ENCODE measurements at regions not wholly inside any gene's neighbourhood (a gene's known extent, or its start where the extent isn't known, plus 50 kb on each side); places are given as distances from the start of the nearest gene placed in this dataset.

DNA sequence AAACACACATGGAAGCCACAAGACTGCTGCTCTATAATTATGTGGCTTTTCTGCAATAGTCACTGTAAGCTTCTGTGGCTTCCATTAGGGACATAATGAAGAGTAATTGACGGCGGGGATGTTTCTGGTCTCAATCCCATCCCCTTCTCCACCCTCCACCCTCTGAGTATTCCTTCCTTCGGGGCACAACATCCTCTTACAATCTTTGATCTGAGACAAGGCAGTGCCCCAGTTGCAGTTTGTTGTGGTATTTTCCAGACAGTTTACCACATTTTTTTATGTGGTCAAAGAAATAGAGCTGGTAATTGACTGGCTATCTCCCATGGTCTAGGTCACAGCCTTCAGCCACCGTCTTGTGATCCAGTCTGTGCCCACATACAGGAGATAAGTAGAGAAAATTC is 277.7 kb downstream of the NR2F1-AS1 start:
- H3K9ac ChIP-seq (ENCODE audit: low read length): no peak overlapping the region
- no peak overlapping the region for H2AFZ ChIP-seq (ENCODE audit: low read depth, low read length)
- H3K79me2 ChIP-seq (replicated peaks; ENCODE audit: insufficient read depth, low read length): no peaks in the 10 kb centered on the region
- peaks cover 20% of the 10 kb centered on the region for H3K27me3 ChIP-seq (ENCODE audit: insufficient read depth, low read depth, low read length)
- H3K27ac ChIP-seq (ENCODE audit: low read length): no peak overlapping the region
- peaks cover 3% of the 10 kb centered on the region for H3F3A ChIP-seq (ENCODE audit: insufficient read depth, low read length, poor library complexity, severe bottlenecking)
- H4K20me1 ChIP-seq (ENCODE audit: insufficient read depth): no peaks in the 10 kb centered on the region
- no peaks in the 10 kb centered on the region for H3K9me3 ChIP-seq (ENCODE audit: low read length)
- H3K36me3 ChIP-seq (ENCODE audit: insufficient read depth, low read length): no peaks in the 10 kb centered on the region
- TF ChIP-seq, protein P1, sequence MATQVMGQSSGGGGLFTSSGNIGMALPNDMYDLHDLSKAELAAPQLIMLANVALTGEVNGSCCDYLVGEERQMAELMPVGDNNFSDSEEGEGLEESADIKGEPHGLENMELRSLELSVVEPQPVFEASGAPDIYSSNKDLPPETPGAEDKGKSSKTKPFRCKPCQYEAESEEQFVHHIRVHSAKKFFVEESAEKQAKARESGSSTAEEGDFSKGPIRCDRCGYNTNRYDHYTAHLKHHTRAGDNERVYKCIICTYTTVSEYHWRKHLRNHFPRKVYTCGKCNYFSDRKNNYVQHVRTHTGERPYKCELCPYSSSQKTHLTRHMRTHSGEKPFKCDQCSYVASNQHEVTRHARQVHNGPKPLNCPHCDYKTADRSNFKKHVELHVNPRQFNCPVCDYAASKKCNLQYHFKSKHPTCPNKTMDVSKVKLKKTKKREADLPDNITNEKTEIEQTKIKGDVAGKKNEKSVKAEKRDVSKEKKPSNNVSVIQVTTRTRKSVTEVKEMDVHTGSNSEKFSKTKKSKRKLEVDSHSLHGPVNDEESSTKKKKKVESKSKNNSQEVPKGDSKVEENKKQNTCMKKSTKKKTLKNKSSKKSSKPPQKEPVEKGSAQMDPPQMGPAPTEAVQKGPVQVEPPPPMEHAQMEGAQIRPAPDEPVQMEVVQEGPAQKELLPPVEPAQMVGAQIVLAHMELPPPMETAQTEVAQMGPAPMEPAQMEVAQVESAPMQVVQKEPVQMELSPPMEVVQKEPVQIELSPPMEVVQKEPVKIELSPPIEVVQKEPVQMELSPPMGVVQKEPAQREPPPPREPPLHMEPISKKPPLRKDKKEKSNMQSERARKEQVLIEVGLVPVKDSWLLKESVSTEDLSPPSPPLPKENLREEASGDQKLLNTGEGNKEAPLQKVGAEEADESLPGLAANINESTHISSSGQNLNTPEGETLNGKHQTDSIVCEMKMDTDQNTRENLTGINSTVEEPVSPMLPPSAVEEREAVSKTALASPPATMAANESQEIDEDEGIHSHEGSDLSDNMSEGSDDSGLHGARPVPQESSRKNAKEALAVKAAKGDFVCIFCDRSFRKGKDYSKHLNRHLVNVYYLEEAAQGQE (IDR thresholded peaks at IDR 0.05; ENCODE audit: borderline replicate concordance): no peak
- TF ChIP-seq EP300 (conservative IDR thresholded peaks at IDR 0.05; ENCODE audit: poor library complexity, severe bottlenecking) (no peak), RAD21 (conservative IDR thresholded peaks at IDR 0.05) (no peak), EZH2 (IDR thresholded peaks at IDR 0.05; ENCODE audit: borderline replicate concordance, insufficient read depth, low read length, poor library complexity, severe bottlenecking) (no peak), MXI1 (conservative IDR thresholded peaks at IDR 0.05; ENCODE audit: poor library complexity, severe bottlenecking) (no peak), POLR2AphosphoS5 (IDR thresholded peaks at IDR 0.05) (no peak), SMC3 (conservative IDR thresholded peaks at IDR 0.05; ENCODE audit: poor library complexity) (no peak), TAF1 (IDR thresholded peaks at IDR 0.05; ENCODE audit: low read depth) (no peak)
- TF ChIP-seq, protein P2, sequence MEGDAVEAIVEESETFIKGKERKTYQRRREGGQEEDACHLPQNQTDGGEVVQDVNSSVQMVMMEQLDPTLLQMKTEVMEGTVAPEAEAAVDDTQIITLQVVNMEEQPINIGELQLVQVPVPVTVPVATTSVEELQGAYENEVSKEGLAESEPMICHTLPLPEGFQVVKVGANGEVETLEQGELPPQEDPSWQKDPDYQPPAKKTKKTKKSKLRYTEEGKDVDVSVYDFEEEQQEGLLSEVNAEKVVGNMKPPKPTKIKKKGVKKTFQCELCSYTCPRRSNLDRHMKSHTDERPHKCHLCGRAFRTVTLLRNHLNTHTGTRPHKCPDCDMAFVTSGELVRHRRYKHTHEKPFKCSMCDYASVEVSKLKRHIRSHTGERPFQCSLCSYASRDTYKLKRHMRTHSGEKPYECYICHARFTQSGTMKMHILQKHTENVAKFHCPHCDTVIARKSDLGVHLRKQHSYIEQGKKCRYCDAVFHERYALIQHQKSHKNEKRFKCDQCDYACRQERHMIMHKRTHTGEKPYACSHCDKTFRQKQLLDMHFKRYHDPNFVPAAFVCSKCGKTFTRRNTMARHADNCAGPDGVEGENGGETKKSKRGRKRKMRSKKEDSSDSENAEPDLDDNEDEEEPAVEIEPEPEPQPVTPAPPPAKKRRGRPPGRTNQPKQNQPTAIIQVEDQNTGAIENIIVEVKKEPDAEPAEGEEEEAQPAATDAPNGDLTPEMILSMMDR (IDR thresholded peaks at IDR 0.05; ENCODE audit: poor library complexity, severe bottlenecking): no peak
- H3K9me2 ChIP-seq (ENCODE audit: insufficient read depth, low read length): no peaks in the 10 kb centered on the region
- no peak overlapping the region for H3K4me2 ChIP-seq (ENCODE audit: low read length)
- no peak overlapping the region for H3K4me3 ChIP-seq (ENCODE audit: low read length)

DNA sequence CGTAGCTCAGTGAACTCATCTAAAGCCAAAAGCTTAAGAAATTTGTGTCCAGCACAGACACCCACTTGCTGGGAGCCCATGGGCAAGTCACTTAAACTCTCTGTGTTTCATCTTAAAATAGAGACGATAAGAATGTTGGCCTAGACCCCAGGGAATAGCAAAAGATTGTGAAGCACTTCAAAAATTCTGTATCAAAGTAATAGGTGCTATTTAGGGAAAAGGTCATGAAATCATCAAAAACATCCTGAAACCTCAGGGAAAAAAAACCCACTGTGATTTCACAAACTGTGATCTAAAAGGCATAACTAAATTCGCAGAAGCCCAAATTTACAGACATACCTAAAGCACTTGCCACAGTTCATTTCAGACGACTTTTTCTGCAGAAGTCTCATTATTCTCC is 278.3 kb downstream of the NR2F1-AS1 start:
- TF ChIP-seq RAD21 (conservative IDR thresholded peaks at IDR 0.05) (no peak), TAF1 (IDR thresholded peaks at IDR 0.05; ENCODE audit: low read depth) (no peak), POLR2AphosphoS5 (IDR thresholded peaks at IDR 0.05) (no peak)
- TF ChIP-seq, protein P1 (IDR thresholded peaks at IDR 0.05; ENCODE audit: borderline replicate concordance): no peak
- no peak overlapping the region for H3K27ac ChIP-seq (ENCODE audit: low read length)
- H3F3A ChIP-seq (ENCODE audit: insufficient read depth, low read length, poor library complexity, severe bottlenecking): peaks cover 3% of the 10 kb centered on the region

More for the DNA sequence above, 278.3 kb downstream of the NR2F1-AS1 start:
- Histone ChIP-seq H3K4me3 (ENCODE audit: low read length) (no peak overlapping the region), H3K9me3 (ENCODE audit: low read length) (no peaks in the 10 kb centered on the region), H3K9ac (ENCODE audit: low read length) (no peak overlapping the region), H3K79me2 (replicated peaks; ENCODE audit: insufficient read depth, low read length) (no peaks in the 10 kb centered on the region), H3K36me3 (ENCODE audit: insufficient read depth, low read length) (no peaks in the 10 kb centered on the region), H4K20me1 (ENCODE audit: insufficient read depth) (no peaks in the 10 kb centered on the region), H3K27me3 (ENCODE audit: insufficient read depth, low read depth, low read length) (peaks cover 26% of the 10 kb centered on the region), H2AFZ (ENCODE audit: low read depth, low read length) (no peak overlapping the region), H3K4me2 (ENCODE audit: low read length) (no peak overlapping the region), H3K9me2 (ENCODE audit: insufficient read depth, low read length) (no peaks in the 10 kb centered on the region)
